MM.1S (cell line): ENCODE measurements at regions not wholly inside any gene's neighbourhood (a gene's known extent, or its start where the extent isn't known, plus 50 kb on each side); places are given as distances from the start of the nearest gene placed in this dataset.
A peak's percentile ranks its signal among the peaks of the same experiment; 100 is the strongest.

ENCODE experiments used
- DNase-seq: peaks from one replicate; pipeline ENCODE4 v3.0.0-alpha.2; 2015
- H2AFZ ChIP-seq: fragments of 300-600 bp; sonication (generic); 2 replicates; pipeline ENCODE4 v1.6.0; 2016; ENCODE audit warnings: antibody characterized with exemption, low read length
- H3F3A ChIP-seq: fragments of 300-600 bp; sonication (generic); 2 replicates; pipeline ENCODE4 v1.6.1; 2016; ENCODE audit warnings: mild to moderate bottlenecking, antibody characterized with exemption, low read length, moderate library complexity, mixed read lengths; ENCODE audit not compliant: insufficient read depth
- H3K27ac ChIP-seq: fragments of 300-600 bp; sonication (generic); 2 replicates; pipeline ENCODE4 v1.5.1; 2016; ENCODE audit warnings: mild to moderate bottlenecking, low read length
- H3K27me3 ChIP-seq: fragments of 300-600 bp; sonication (generic); replicated peaks from 2 replicates; pipeline ENCODE4 v1.6.0; 2016; ENCODE audit warnings: low read length; ENCODE audit not compliant: insufficient read depth
- H3K36me3 ChIP-seq: fragments of 300-600 bp; sonication (generic); replicated peaks from 2 replicates; pipeline ENCODE4 v1.6.1; 2016; ENCODE audit warnings: mild to moderate bottlenecking, low read length, mixed read lengths; ENCODE audit not compliant: insufficient read depth
- H3K4me1 ChIP-seq: fragments of 300-600 bp; sonication (generic); 2 replicates; pipeline ENCODE4 v1.6.1; 2016; ENCODE audit warnings: low read length, mixed read lengths
- H3K4me2 ChIP-seq: fragments of 300-600 bp; sonication (generic); 2 replicates; pipeline ENCODE4 v1.6.0; 2016; ENCODE audit warnings: low read depth, low read length
- H3K4me3 ChIP-seq: fragments of 300-600 bp; sonication (generic); 2 replicates; pipeline ENCODE4 v1.5.1; 2016; ENCODE audit warnings: low read length, mixed read lengths
- H3K79me2 ChIP-seq: fragments of 300-600 bp; sonication (generic); 2 replicates; pipeline ENCODE4 v1.6.1; 2016; ENCODE audit warnings: mixed run types, low read length, mixed read lengths
- H3K9ac ChIP-seq: fragments of 300-600 bp; sonication (generic); 2 replicates; pipeline ENCODE4 v1.6.1; 2016; ENCODE audit warnings: low read length, mixed read lengths
- H3K9me2 ChIP-seq: fragments of 300-600 bp; sonication (generic); replicated peaks from 2 replicates; pipeline ENCODE4 v1.6.1; 2016; ENCODE audit warnings: mild to moderate bottlenecking, low read length, mixed read lengths; ENCODE audit not compliant: insufficient read depth
- H3K9me3 ChIP-seq: fragments of 300-600 bp; sonication (generic); replicated peaks from 2 replicates; pipeline ENCODE4 v1.6.1; 2016; ENCODE audit warnings: mild to moderate bottlenecking, low read length, mixed read lengths; ENCODE audit not compliant: insufficient read depth
- H4K20me1 ChIP-seq: fragments of 300-600 bp; sonication (generic); 2 replicates; pipeline ENCODE4 v1.6.1; 2016; ENCODE audit warnings: mild to moderate bottlenecking, low read length, moderate library complexity, mixed read lengths; ENCODE audit not compliant: insufficient read depth
- CTCF ChIP-seq: fragments of 300-600 bp; sonication (generic); IDR thresholded peaks from 2 replicates; pipeline ENCODE4 v1.5.1; 2016; ENCODE audit warnings: antibody characterized with exemption, low read length, mixed read lengths
- EZH2 ChIP-seq: fragments of 300-600 bp; sonication (generic); optimal IDR thresholded peaks from 2 replicates; pipeline ENCODE3; 2017; ENCODE audit warnings: low read depth, mild to moderate bottlenecking, antibody characterized with exemption, low read length, mixed read lengths
- EZH2phosphoT487 ChIP-seq: fragments of 300-600 bp; sonication (generic); IDR thresholded peaks from 2 replicates; pipeline ENCODE4 v1.6.1; 2018; ENCODE audit warnings: antibody characterized with exemption, low read length

- no peaks in the 10 kb centered on the region for H3K4me1 ChIP-seq
- H3K9me3 ChIP-seq, result no peaks in the 10 kb centered on the region
- H3K27ac ChIP-seq, result no peak overlapping the region
- H3K79me2 ChIP-seq, result no peaks in the 10 kb centered on the region
- no peaks in the 10 kb centered on the region for H3K27me3 ChIP-seq
- no peaks in the 10 kb centered on the region for H3K9me2 ChIP-seq
- H3K4me2 ChIP-seq, result no peak overlapping the region
- H3F3A ChIP-seq, result no peaks in the 10 kb centered on the region
- no peak overlapping the region for H3K9ac ChIP-seq
- no peak overlapping the region for H3K4me3 ChIP-seq
- H2AFZ ChIP-seq, result no peak overlapping the region
- no peak for DNase-seq
- TF ChIP-seq CTCF (no peak), EZH2phosphoT487 (no peak), EZH2 (no peak)
- H3K36me3 ChIP-seq, result no peaks in the 10 kb centered on the region
- H4K20me1 ChIP-seq, result no peaks in the 10 kb centered on the region
These were observed 400.4 kb downstream of the ATP23 start for GRCh38 chr12:58341791-58342190.

GRCh38 chr12:58342736-58343135 is 401.4 kb downstream of the ATP23 start:
- Histone ChIP-seq H3F3A (no peaks in the 10 kb centered on the region), H4K20me1 (no peaks in the 10 kb centered on the region), H3K4me2 (no peak overlapping the region), H3K27ac (no peak overlapping the region), H3K27me3 (no peaks in the 10 kb centered on the region), H3K36me3 (no peaks in the 10 kb centered on the region), H3K9me3 (no peaks in the 10 kb centered on the region), H3K9ac (no peak overlapping the region), H3K9me2 (no peaks in the 10 kb centered on the region), H3K79me2 (no peaks in the 10 kb centered on the region), H3K4me1 (no peaks in the 10 kb centered on the region), H3K4me3 (no peak overlapping the region), H2AFZ (no peak overlapping the region)
- no peak for DNase-seq
- TF ChIP-seq CTCF, result no peak
- TF ChIP-seq EZH2, result no peak
- no peak for TF ChIP-seq EZH2phosphoT487

- no peak overlapping the region for H2AFZ ChIP-seq
- peak; percentile 75 for TF ChIP-seq CTCF
- no peak for TF ChIP-seq EZH2
- no peak for TF ChIP-seq EZH2phosphoT487
- peak; percentile 49 for DNase-seq
- H3K9me3 ChIP-seq, result no peaks in the 10 kb centered on the region
- H3K79me2 ChIP-seq, result no peaks in the 10 kb centered on the region
- H3K27ac ChIP-seq, result no peak overlapping the region
- H3K27me3 ChIP-seq, result no peaks in the 10 kb centered on the region
- no peaks in the 10 kb centered on the region for H4K20me1 ChIP-seq
- H3K9ac ChIP-seq, result no peak overlapping the region
- H3K9me2 ChIP-seq, result no peaks in the 10 kb centered on the region
- no peak overlapping the region for H3K4me2 ChIP-seq
- no peak overlapping the region for H3K4me3 ChIP-seq
- no peaks in the 10 kb centered on the region for H3K4me1 ChIP-seq
- H3K36me3 ChIP-seq, result no peaks in the 10 kb centered on the region
- no peaks in the 10 kb centered on the region for H3F3A ChIP-seq
These were observed 404.8 kb downstream of the ATP23 start for GRCh38 chr12:58346032-58346632.

GRCh38 chr12:58347188-58347587 is 405.8 kb downstream of the ATP23 start:
- Histone ChIP-seq H3K79me2 (no peaks in the 10 kb centered on the region), H3K9ac (no peak overlapping the region), H3K4me2 (no peak overlapping the region), H3F3A (no peaks in the 10 kb centered on the region), H3K9me2 (no peaks in the 10 kb centered on the region), H3K27me3 (no peaks in the 10 kb centered on the region), H3K4me3 (no peak overlapping the region), H2AFZ (no peak overlapping the region), H4K20me1 (no peaks in the 10 kb centered on the region), H3K27ac (no peak overlapping the region), H3K4me1 (no peaks in the 10 kb centered on the region), H3K36me3 (no peaks in the 10 kb centered on the region), H3K9me3 (no peaks in the 10 kb centered on the region)
- DNase-seq, result no peak
- no peak for TF ChIP-seq CTCF
- no peak for TF ChIP-seq EZH2
- no peak for TF ChIP-seq EZH2phosphoT487
